A673 (cell line): ENCODE measurements at regions not wholly inside any gene's neighbourhood (a gene's known extent, or its start where the extent isn't known, plus 50 kb on each side); places are given as distances from the start of the nearest gene placed in this dataset.

ENCODE experiments used
- CTCF ChIP-seq: fragments of 300-800, 200-600 bp; sonication (generic); conservative IDR thresholded peaks from 2 replicates; pipeline ENCODE4 v1.5.1; 2017; ENCODE audit warnings: low read depth, mild to moderate bottlenecking, antibody characterized with exemption, low read length, moderate library complexity, mixed read lengths
- EZH2 ChIP-seq: fragments of 200-600 bp; sonication (generic); IDR thresholded peaks from 2 replicates; pipeline ENCODE4 v1.6.1; 2017; ENCODE audit warnings: borderline replicate concordance, low read depth, mild to moderate bottlenecking, mixed read lengths, antibody characterized with exemption, low read length; ENCODE audit not compliant: poor library complexity, severe bottlenecking

GRCh38 chr18:53771664-53772063, 452.8 kb downstream of the MBD2 start:
- TF ChIP-seq CTCF (no peak), EZH2 (no peak)
